ENCODE measurements at regions not wholly inside any gene's neighbourhood (a gene's known extent, or its start where the extent isn't known, plus 50 kb on each side); places are given as distances from the start of the nearest gene placed in this dataset.

GRCh38 chr4:3818371-3818770, 52.2 kb downstream of the ADRA2C start:
- intact Hi-C loops (cut with micrococcal nuclease) = no loop called here
- no peak overlapping the region for H3K27ac Mint-ChIP-seq
- CTCF ChIA-PET = no interaction called here
- TF ChIP-seq, protein P1, sequence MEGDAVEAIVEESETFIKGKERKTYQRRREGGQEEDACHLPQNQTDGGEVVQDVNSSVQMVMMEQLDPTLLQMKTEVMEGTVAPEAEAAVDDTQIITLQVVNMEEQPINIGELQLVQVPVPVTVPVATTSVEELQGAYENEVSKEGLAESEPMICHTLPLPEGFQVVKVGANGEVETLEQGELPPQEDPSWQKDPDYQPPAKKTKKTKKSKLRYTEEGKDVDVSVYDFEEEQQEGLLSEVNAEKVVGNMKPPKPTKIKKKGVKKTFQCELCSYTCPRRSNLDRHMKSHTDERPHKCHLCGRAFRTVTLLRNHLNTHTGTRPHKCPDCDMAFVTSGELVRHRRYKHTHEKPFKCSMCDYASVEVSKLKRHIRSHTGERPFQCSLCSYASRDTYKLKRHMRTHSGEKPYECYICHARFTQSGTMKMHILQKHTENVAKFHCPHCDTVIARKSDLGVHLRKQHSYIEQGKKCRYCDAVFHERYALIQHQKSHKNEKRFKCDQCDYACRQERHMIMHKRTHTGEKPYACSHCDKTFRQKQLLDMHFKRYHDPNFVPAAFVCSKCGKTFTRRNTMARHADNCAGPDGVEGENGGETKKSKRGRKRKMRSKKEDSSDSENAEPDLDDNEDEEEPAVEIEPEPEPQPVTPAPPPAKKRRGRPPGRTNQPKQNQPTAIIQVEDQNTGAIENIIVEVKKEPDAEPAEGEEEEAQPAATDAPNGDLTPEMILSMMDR (IDR thresholded peaks at IDR 0.05) = no peak
- no peaks in the 10 kb centered on the region for H3K4me1 Mint-ChIP-seq (ENCODE audit: low read depth)
- DNase-seq (no peak), ATAC-seq (no peak)
- no peaks in the 10 kb centered on the region for H3K27me3 Mint-ChIP-seq
- no peak overlapping the region for H3K4me3 Mint-ChIP-seq
- H3K9me3 Mint-ChIP-seq = no peaks in the 10 kb centered on the region
- POLR2A ChIA-PET = no interaction called here
- H3K36me3 Mint-ChIP-seq (ENCODE audit: low read depth) = no peaks in the 10 kb centered on the region

- Mint-ChIP-seq H3K36me3 (ENCODE audit: low read depth) (no peaks in the 10 kb centered on the region), H3K27me3 (no peaks in the 10 kb centered on the region), H3K27ac (no peak overlapping the region), H3K4me3 (no peak overlapping the region), H3K9me3 (no peaks in the 10 kb centered on the region), H3K4me1 (ENCODE audit: low read depth) (no peaks in the 10 kb centered on the region)
- DNase-seq (no peak), ATAC-seq (no peak)
- intact Hi-C loops (cut with micrococcal nuclease) = no loop called here
- POLR2A ChIA-PET = no interaction called here
- CTCF ChIA-PET = no interaction called here
- TF ChIP-seq, protein P1 (IDR thresholded peaks at IDR 0.05) = no peak
Observed at GRCh38 chr4:3819210-3819919, 53.2 kb downstream of the ADRA2C start.

- TF ChIP-seq, protein P1 (IDR thresholded peaks at IDR 0.05) = no peak
- no peak for ATAC-seq
- Mint-ChIP-seq H3K9me3 (no peaks in the 10 kb centered on the region), H3K27me3 (no peaks in the 10 kb centered on the region), H3K4me1 (ENCODE audit: low read depth) (no peaks in the 10 kb centered on the region), H3K36me3 (ENCODE audit: low read depth) (no peaks in the 10 kb centered on the region), H3K27ac (no peak overlapping the region), H3K4me3 (no peak overlapping the region)
- DNase-seq = no peak
- intact Hi-C loops (cut with micrococcal nuclease) = no loop called here
- CTCF ChIA-PET = no interaction called here
- POLR2A ChIA-PET = no interaction called here
Observed at GRCh38 chr4:3820016-3820805, 54.0 kb downstream of the ADRA2C start.

- Mint-ChIP-seq H3K4me3 (no peak overlapping the region), H3K9me3 (no peaks in the 10 kb centered on the region), H3K27me3 (no peaks in the 10 kb centered on the region), H3K36me3 (ENCODE audit: low read depth) (no peaks in the 10 kb centered on the region), H3K4me1 (ENCODE audit: low read depth) (no peaks in the 10 kb centered on the region), H3K27ac (no peak overlapping the region)
- CTCF ChIA-PET = no interaction called here
- intact Hi-C loops (cut with micrococcal nuclease) = no loop called here
- TF ChIP-seq, protein P1 (IDR thresholded peaks at IDR 0.05) = no peak
- ATAC-seq = no peak
- POLR2A ChIA-PET = interaction anchor here (1.2 kb wide), 1 partner anchor 34 kb away, joined by 3 read pairs; no protein-coding TSS in a partner anchor
- no peak for DNase-seq
Observed at GRCh38 chr4:3820806-3821579, 54.8 kb downstream of the ADRA2C start.
